ENCODE measurements at regions not wholly inside any gene's neighbourhood (a gene's known extent, or its start where the extent isn't known, plus 50 kb on each side); places are given as distances from the start of the nearest gene placed in this dataset.

DNA sequence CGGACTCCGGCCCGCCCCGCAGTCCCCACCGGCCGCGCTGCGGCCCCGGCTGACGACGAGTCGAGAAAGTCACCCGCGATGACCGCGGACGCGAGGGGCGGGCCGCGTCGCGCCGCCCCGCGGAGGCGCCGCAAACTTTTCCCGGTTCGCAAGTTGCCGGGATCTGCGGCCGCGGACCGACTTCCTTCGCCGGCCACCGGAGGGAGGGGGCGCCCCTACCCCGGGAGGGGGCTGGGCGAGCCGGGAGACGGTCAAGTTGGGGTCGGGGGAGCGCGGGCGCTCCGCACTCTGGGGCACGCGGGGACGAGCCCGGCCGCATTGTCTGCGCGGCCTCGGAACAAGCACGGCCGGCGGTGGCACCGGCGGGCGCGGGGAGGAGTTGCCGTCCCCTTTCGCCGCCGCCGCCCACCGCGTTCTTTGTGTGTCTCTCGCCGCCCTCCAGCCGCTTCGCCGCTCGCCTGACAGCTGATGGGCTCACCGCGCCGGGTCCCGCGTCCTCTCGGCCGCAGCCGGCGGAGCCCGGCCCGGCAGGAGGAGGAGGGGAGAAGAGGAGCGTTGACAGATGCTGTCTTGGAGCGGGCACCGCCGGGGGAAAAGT, 131.6 kb downstream of the OGFRL1 start:
- TF ChIP-seq CTCF (IDR thresholded peaks at IDR 0.05) (peak in 2 of 6 experiments; percentile 7 to 27), POLR2A (IDR thresholded peaks at IDR 0.05) (no peak)

Measured in esophagus squamous epithelium (tissue), 4 donors.